WTC11 (cell line): ENCODE measurements at regions not wholly inside any gene's neighbourhood (a gene's known extent, or its start where the extent isn't known, plus 50 kb on each side); places are given as distances from the start of the nearest gene placed in this dataset.
A peak's percentile ranks its signal among the peaks of the same experiment; 100 is the strongest.

Experiments
- ATAC-seq: fragments of 200-7000 bp; cut with Tn5 transposase; 2 replicates; pipeline ENCODE4 v1.10.0; 2021; ENCODE audit warnings: mild to moderate bottlenecking, moderate library complexity
- CTCF ChIA-PET: fragments of 300-600 bp; sonication (Branson Sonifier 250); formaldehyde crosslinking; loops from one replicate; lab custom pipeline; 2021; ENCODE audit warnings: antibody characterized with exemption; lab: Charles Lee
- POLR2A ChIA-PET: fragments of 350-600 bp; sonication (Branson Sonifier 250); formaldehyde crosslinking; loops from one replicate; lab custom pipeline; 2021; ENCODE audit warnings: antibody characterized with exemption; lab: Charles Lee
- DNase-seq: peaks from one replicate; pipeline ENCODE4 v3.0.0; 2021; ENCODE audit warnings: low spot score
- H3K27ac Mint-ChIP-seq: 2 replicates; pipeline ENCODE4 v1.8.0; 2021; ENCODE audit warnings: mixed read lengths
- H3K27me3 Mint-ChIP-seq: 2 replicates; pipeline ENCODE4 v1.8.0; 2021; ENCODE audit warnings: low read depth, mild to moderate bottlenecking, moderate library complexity, mixed read lengths
- H3K36me3 Mint-ChIP-seq: 2 replicates; pipeline ENCODE4 v1.8.0; 2021; ENCODE audit warnings: mixed read lengths
- H3K4me1 Mint-ChIP-seq: 2 replicates; pipeline ENCODE4 v1.8.0; 2022; ENCODE audit warnings: mixed read lengths
- H3K4me3 Mint-ChIP-seq: 2 replicates; pipeline ENCODE4 v1.8.0; 2021; ENCODE audit warnings: mild to moderate bottlenecking, moderate library complexity, mixed read lengths
- H3K9me3 Mint-ChIP-seq: 2 replicates; pipeline ENCODE4 v1.8.0; 2021; ENCODE audit warnings: mixed read lengths
- ETV6 ChIP-seq: sonication (generic); formaldehyde crosslinking; IDR thresholded peaks from 2 replicates; pipeline ENCODE4 v1.8.1; 2022; ENCODE audit warnings: mild to moderate bottlenecking, missing genetic modification reagents
- FOXK1 ChIP-seq: sonication (generic); formaldehyde crosslinking; IDR thresholded peaks from 2 replicates; pipeline ENCODE4 v1.8.0; 2022; ENCODE audit warnings: mild to moderate bottlenecking, moderate library complexity, missing genetic modification reagents
- GABPB1 ChIP-seq: sonication (generic); formaldehyde crosslinking; IDR thresholded peaks from 2 replicates; pipeline ENCODE4 v1.8.1; 2023; ENCODE audit warnings: mild to moderate bottlenecking, missing genetic modification reagents
- IRF2 ChIP-seq: sonication (generic); formaldehyde crosslinking; IDR thresholded peaks from 2 replicates; pipeline ENCODE4 v1.8.0; 2022; ENCODE audit warnings: low read depth, missing genetic modification reagents, borderline replicate concordance
- MXD4 ChIP-seq: fragments of 250-450 bp; sonication (Bioruptor Pico); IDR thresholded peaks from 2 replicates; pipeline ENCODE4 v1.8.0; 2021; ENCODE audit warnings: mild to moderate bottlenecking, moderate library complexity, borderline replicate concordance
- NFE2L1 ChIP-seq: sonication (generic); formaldehyde crosslinking; IDR thresholded peaks from 2 replicates; pipeline ENCODE4 v1.8.1; 2023; ENCODE audit warnings: missing genetic modification reagents
- NR1H2 ChIP-seq: sonication (generic); formaldehyde crosslinking; IDR thresholded peaks from 2 replicates; pipeline ENCODE4 v1.9.0; 2021; ENCODE audit warnings: mild to moderate bottlenecking, moderate library complexity, missing genetic modification reagents
- NR3C1 ChIP-seq: sonication (generic); formaldehyde crosslinking; conservative IDR thresholded peaks from 2 replicates; pipeline ENCODE4 v1.8.1; 2023; ENCODE audit warnings: low read depth, mild to moderate bottlenecking, missing genetic modification reagents
- PRRX2 ChIP-seq: fragments of 250-450 bp; sonication (Bioruptor Pico); IDR thresholded peaks from 2 replicates; pipeline ENCODE4 v1.8.0; 2021; ENCODE audit warnings: mild to moderate bottlenecking
- RORB ChIP-seq: fragments of 250-450 bp; sonication (Bioruptor Pico); IDR thresholded peaks from 2 replicates; pipeline ENCODE4 v1.9.0; 2021; ENCODE audit warnings: mild to moderate bottlenecking
- SMAD4 ChIP-seq: sonication (generic); formaldehyde crosslinking; IDR thresholded peaks from 2 replicates; pipeline ENCODE4 v1.8.0; 2022; ENCODE audit warnings: mild to moderate bottlenecking, missing genetic modification reagents
- ZNF138 ChIP-seq: sonication (generic); formaldehyde crosslinking; conservative IDR thresholded peaks from 2 replicates; pipeline ENCODE4 v1.8.1; 2022; ENCODE audit warnings: mild to moderate bottlenecking, moderate library complexity, missing genetic modification reagents
- ZNF232 ChIP-seq: sonication (generic); formaldehyde crosslinking; IDR thresholded peaks from 2 replicates; pipeline ENCODE4 v1.8.0; 2022; ENCODE audit warnings: mild to moderate bottlenecking, missing genetic modification reagents
- ZNF396 ChIP-seq: fragments of 250-450 bp; sonication (Bioruptor Pico); IDR thresholded peaks from 2 replicates; pipeline ENCODE4 v1.8.0; 2021; ENCODE audit warnings: mild to moderate bottlenecking, moderate library complexity, borderline replicate concordance
- ZNF671 ChIP-seq: fragments of 250-450 bp; sonication (Bioruptor Pico); IDR thresholded peaks from 2 replicates; pipeline ENCODE4 v1.8.0; 2021; ENCODE audit warnings: mild to moderate bottlenecking
- TF ChIP-seq, protein P1 (sequence below): fragments of 200-600 bp; IDR thresholded peaks from 2 replicates; pipeline ENCODE4 v1.8.0; 2022; ENCODE audit warnings: antibody characterized with exemption
- TF ChIP-seq, protein P2 (sequence below): sonication (generic); formaldehyde crosslinking; IDR thresholded peaks from 2 replicates; pipeline ENCODE4 v1.8.0; 2023; ENCODE audit warnings: missing genetic modification reagents
- TF ChIP-seq, protein P3 (sequence below): sonication (generic); formaldehyde crosslinking; IDR thresholded peaks from 2 replicates; pipeline ENCODE4 v1.8.1; 2022; ENCODE audit warnings: mild to moderate bottlenecking, missing genetic modification reagents, moderate library complexity, borderline replicate concordance
- TF ChIP-seq, protein P4 (sequence below): sonication (generic); formaldehyde crosslinking; IDR thresholded peaks from 2 replicates; pipeline ENCODE4 v1.8.1; 2023; ENCODE audit warnings: mild to moderate bottlenecking, missing genetic modification reagents, moderate library complexity
- TF ChIP-seq, protein P5 (sequence below): fragments of 250-450 bp; sonication (Bioruptor Pico); IDR thresholded peaks from 2 replicates; pipeline ENCODE4 v1.9.0; 2021; ENCODE audit warnings: mild to moderate bottlenecking, borderline replicate concordance
- TF ChIP-seq, protein P6 (sequence below): fragments of 250-450 bp; sonication (Bioruptor Pico); IDR thresholded peaks from 2 replicates; pipeline ENCODE4 v1.8.0; 2021; ENCODE audit warnings: mild to moderate bottlenecking
- TF ChIP-seq, protein P7 (sequence below): sonication (generic); formaldehyde crosslinking; IDR thresholded peaks from 2 replicates; pipeline ENCODE4 v1.8.0; 2022; ENCODE audit warnings: mild to moderate bottlenecking, missing genetic modification reagents

DNA sequence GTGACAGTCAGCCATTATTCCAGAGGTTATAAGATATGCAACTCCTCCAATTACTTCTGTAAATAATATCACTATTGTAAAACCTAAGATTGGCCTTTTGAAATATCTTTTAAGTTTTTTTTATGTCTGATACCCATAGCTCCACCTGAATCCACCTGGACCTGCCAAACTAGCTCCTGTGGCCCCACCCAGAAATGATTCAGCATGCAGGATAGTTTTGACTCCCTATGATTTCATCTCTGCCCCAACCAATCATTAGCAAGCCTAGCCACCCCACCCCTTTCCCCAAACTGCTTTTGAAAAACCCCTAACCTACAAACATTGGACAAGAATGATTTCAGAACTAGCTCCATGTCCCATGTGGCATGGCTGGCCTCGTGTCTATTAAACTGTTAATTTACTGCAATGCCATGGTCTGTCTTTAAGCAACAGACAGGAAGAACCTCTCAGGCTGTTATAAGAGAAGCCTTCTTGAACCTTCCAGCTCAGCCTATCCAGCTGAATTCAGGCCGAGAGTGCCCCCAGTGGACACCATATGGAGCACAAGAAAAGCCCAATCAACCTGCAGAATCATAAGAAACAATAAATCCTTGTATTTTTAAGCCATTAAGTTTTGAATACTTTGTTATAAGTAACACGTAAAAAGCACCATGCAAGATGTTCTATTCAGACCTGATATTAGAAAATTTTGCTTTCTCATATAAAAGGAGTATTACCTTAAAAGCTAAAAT, 263.0 kb upstream of the ZRANB2 start:
- ChIA-PET CTCF (interaction anchor here (0.6 to 1.8 kb wide), 5 partner anchors 13 to 148 kb away, joined by 3 to 9 read pairs (median 4); no protein-coding TSS in a partner anchor), POLR2A (no interaction called here)
- H3K36me3 Mint-ChIP-seq, result peaks cover 37% of the 10 kb centered on the region
- ATAC-seq (peak; percentile 64), DNase-seq (peak; percentile 16)
- TF ChIP-seq, protein P1, sequence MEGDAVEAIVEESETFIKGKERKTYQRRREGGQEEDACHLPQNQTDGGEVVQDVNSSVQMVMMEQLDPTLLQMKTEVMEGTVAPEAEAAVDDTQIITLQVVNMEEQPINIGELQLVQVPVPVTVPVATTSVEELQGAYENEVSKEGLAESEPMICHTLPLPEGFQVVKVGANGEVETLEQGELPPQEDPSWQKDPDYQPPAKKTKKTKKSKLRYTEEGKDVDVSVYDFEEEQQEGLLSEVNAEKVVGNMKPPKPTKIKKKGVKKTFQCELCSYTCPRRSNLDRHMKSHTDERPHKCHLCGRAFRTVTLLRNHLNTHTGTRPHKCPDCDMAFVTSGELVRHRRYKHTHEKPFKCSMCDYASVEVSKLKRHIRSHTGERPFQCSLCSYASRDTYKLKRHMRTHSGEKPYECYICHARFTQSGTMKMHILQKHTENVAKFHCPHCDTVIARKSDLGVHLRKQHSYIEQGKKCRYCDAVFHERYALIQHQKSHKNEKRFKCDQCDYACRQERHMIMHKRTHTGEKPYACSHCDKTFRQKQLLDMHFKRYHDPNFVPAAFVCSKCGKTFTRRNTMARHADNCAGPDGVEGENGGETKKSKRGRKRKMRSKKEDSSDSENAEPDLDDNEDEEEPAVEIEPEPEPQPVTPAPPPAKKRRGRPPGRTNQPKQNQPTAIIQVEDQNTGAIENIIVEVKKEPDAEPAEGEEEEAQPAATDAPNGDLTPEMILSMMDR, result 0 out of 2 replicates have a peak, but pooled peaks have one; percentile 20
- no peak for TF ChIP-seq NR1H2
- H3K4me3 Mint-ChIP-seq, result no peak overlapping the region
- H3K4me1 Mint-ChIP-seq, result no peaks in the 10 kb centered on the region
- peaks cover 59% of the 10 kb centered on the region for H3K9me3 Mint-ChIP-seq
- no peak overlapping the region for H3K27ac Mint-ChIP-seq
- no peaks in the 10 kb centered on the region; the same call in 1 of the 2 replicates for H3K27me3 Mint-ChIP-seq

DNA sequence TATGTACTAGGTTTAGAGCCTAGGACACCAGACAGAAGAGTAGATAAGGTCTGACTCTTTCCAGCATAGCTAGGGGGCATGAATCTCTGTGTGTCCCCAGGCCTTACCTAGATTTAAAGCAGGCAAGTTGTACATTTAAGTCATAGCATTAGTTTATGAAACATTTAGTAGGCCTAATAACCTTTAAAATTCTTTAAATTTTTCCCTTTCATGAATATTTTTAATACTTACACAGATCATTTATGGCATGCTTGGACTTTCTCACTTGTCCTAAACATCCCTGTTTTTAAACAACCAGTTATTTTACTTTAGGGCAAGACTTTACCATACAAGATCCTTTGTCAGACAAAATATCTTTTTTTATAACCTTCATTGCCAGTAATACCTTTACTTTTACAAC, 258.4 kb upstream of the ZRANB2 start:
- TF ChIP-seq ZNF138 (CRISPR knock-in tag) (no peak), ZNF671 (CRISPR knock-in tag) (no peak), SMAD4 (CRISPR knock-in tag) (no peak), GABPB1 (CRISPR knock-in tag) (no peak), NR3C1 (CRISPR knock-in tag) (no peak), NFE2L1 (CRISPR knock-in tag) (no peak), ZNF232 (CRISPR knock-in tag) (no peak), MXD4 (CRISPR knock-in tag) (no peak), PRRX2 (CRISPR knock-in tag) (no peak), IRF2 (CRISPR knock-in tag) (no peak), RORB (CRISPR knock-in tag) (no peak), ZNF396 (CRISPR knock-in tag) (no peak), ETV6 (CRISPR knock-in tag) (no peak), FOXK1 (no peak)
- TF ChIP-seq, protein P2, sequence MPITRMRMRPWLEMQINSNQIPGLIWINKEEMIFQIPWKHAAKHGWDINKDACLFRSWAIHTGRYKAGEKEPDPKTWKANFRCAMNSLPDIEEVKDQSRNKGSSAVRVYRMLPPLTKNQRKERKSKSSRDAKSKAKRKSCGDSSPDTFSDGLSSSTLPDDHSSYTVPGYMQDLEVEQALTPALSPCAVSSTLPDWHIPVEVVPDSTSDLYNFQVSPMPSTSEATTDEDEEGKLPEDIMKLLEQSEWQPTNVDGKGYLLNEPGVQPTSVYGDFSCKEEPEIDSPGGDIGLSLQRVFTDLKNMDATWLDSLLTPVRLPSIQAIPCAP (CRISPR knock-in tag), result no peak
- TF ChIP-seq, protein P3, sequence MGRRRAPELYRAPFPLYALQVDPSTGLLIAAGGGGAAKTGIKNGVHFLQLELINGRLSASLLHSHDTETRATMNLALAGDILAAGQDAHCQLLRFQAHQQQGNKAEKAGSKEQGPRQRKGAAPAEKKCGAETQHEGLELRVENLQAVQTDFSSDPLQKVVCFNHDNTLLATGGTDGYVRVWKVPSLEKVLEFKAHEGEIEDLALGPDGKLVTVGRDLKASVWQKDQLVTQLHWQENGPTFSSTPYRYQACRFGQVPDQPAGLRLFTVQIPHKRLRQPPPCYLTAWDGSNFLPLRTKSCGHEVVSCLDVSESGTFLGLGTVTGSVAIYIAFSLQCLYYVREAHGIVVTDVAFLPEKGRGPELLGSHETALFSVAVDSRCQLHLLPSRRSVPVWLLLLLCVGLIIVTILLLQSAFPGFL (CRISPR knock-in tag), result no peak
- TF ChIP-seq, protein P4, sequence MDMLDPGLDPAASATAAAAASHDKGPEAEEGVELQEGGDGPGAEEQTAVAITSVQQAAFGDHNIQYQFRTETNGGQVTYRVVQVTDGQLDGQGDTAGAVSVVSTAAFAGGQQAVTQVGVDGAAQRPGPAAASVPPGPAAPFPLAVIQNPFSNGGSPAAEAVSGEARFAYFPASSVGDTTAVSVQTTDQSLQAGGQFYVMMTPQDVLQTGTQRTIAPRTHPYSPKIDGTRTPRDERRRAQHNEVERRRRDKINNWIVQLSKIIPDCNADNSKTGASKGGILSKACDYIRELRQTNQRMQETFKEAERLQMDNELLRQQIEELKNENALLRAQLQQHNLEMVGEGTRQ (CRISPR knock-in tag), result no peak
- TF ChIP-seq, protein P5, sequence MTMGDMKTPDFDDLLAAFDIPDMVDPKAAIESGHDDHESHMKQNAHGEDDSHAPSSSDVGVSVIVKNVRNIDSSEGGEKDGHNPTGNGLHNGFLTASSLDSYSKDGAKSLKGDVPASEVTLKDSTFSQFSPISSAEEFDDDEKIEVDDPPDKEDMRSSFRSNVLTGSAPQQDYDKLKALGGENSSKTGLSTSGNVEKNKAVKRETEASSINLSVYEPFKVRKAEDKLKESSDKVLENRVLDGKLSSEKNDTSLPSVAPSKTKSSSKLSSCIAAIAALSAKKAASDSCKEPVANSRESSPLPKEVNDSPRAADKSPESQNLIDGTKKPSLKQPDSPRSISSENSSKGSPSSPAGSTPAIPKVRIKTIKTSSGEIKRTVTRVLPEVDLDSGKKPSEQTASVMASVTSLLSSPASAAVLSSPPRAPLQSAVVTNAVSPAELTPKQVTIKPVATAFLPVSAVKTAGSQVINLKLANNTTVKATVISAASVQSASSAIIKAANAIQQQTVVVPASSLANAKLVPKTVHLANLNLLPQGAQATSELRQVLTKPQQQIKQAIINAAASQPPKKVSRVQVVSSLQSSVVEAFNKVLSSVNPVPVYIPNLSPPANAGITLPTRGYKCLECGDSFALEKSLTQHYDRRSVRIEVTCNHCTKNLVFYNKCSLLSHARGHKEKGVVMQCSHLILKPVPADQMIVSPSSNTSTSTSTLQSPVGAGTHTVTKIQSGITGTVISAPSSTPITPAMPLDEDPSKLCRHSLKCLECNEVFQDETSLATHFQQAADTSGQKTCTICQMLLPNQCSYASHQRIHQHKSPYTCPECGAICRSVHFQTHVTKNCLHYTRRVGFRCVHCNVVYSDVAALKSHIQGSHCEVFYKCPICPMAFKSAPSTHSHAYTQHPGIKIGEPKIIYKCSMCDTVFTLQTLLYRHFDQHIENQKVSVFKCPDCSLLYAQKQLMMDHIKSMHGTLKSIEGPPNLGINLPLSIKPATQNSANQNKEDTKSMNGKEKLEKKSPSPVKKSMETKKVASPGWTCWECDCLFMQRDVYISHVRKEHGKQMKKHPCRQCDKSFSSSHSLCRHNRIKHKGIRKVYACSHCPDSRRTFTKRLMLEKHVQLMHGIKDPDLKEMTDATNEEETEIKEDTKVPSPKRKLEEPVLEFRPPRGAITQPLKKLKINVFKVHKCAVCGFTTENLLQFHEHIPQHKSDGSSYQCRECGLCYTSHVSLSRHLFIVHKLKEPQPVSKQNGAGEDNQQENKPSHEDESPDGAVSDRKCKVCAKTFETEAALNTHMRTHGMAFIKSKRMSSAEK (CRISPR knock-in tag), result no peak
- TF ChIP-seq, protein P6, sequence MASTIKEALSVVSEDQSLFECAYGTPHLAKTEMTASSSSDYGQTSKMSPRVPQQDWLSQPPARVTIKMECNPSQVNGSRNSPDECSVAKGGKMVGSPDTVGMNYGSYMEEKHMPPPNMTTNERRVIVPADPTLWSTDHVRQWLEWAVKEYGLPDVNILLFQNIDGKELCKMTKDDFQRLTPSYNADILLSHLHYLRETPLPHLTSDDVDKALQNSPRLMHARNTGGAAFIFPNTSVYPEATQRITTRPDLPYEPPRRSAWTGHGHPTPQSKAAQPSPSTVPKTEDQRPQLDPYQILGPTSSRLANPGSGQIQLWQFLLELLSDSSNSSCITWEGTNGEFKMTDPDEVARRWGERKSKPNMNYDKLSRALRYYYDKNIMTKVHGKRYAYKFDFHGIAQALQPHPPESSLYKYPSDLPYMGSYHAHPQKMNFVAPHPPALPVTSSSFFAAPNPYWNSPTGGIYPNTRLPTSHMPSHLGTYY (CRISPR knock-in tag), result no peak
- TF ChIP-seq, protein P7, sequence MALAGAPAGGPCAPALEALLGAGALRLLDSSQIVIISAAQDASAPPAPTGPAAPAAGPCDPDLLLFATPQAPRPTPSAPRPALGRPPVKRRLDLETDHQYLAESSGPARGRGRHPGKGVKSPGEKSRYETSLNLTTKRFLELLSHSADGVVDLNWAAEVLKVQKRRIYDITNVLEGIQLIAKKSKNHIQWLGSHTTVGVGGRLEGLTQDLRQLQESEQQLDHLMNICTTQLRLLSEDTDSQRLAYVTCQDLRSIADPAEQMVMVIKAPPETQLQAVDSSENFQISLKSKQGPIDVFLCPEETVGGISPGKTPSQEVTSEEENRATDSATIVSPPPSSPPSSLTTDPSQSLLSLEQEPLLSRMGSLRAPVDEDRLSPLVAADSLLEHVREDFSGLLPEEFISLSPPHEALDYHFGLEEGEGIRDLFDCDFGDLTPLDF, result no peak
- Mint-ChIP-seq H3K4me1 (no peaks in the 10 kb centered on the region), H3K27me3 (no peaks in the 10 kb centered on the region; the same call in 1 of the 2 replicates), H3K4me3 (no peak overlapping the region), H3K27ac (no peak overlapping the region), H3K9me3 (peaks cover 87% of the 10 kb centered on the region), H3K36me3 (peaks cover 66% of the 10 kb centered on the region)
- POLR2A ChIA-PET, result no interaction called here
- ATAC-seq (no peak), DNase-seq (no peak)
- CTCF ChIA-PET, result no interaction called here
